ENCODE measurements at regions not wholly inside any gene's neighbourhood (a gene's known extent, or its start where the extent isn't known, plus 50 kb on each side); places are given as distances from the start of the nearest gene placed in this dataset.

GRCh38 chr5:101943784-101944183, 352.3 kb downstream of the SLCO4C1 start:
- 88 to 89% methylated on average over 1 of the region's 1 CpG for WGBS, 2 experiments
- Histone ChIP-seq H3K4me1 (ENCODE audit: control insufficient read depth, insufficient read depth, low read length) (no peaks in the 10 kb centered on the region), H3K27me3 (ENCODE audit: control insufficient read depth, insufficient read depth, low read length, poor library complexity, severe bottlenecking) (no peaks in the 10 kb centered on the region), H3K36me3 (ENCODE audit: control insufficient read depth, insufficient read depth, low read length) (no peaks in the 10 kb centered on the region), H3K4me3 (ENCODE audit: insufficient read depth, low read depth, low read length) (no peak overlapping the region), H3K9me3 (ENCODE audit: control insufficient read depth, low read length) (no peaks in the 10 kb centered on the region), H3K27ac (ENCODE audit: insufficient read depth, low read depth, low read length, poor library complexity, severe bottlenecking) (no peak overlapping the region)

GRCh38 chr5:101942321-101942882, 353.7 kb downstream of the SLCO4C1 start:
- Histone ChIP-seq H3K4me3 (ENCODE audit: insufficient read depth, low read depth, low read length) (no peak overlapping the region), H3K9me3 (ENCODE audit: control insufficient read depth, low read length) (no peaks in the 10 kb centered on the region), H3K27me3 (ENCODE audit: control insufficient read depth, insufficient read depth, low read length, poor library complexity, severe bottlenecking) (no peaks in the 10 kb centered on the region), H3K4me1 (ENCODE audit: control insufficient read depth, insufficient read depth, low read length) (no peaks in the 10 kb centered on the region), H3K27ac (ENCODE audit: insufficient read depth, low read depth, low read length, poor library complexity, severe bottlenecking) (no peak overlapping the region), H3K36me3 (ENCODE audit: control insufficient read depth, insufficient read depth, low read length) (no peaks in the 10 kb centered on the region)
- WGBS, 2 experiments, result 52 to 53% methylated on average over 8 of the region's 8 CpGs

- H3K4me3 ChIP-seq (ENCODE audit: insufficient read depth, low read depth, low read length), result no peak overlapping the region
- no peaks in the 10 kb centered on the region for H3K4me1 ChIP-seq (ENCODE audit: control insufficient read depth, insufficient read depth, low read length)
- H3K36me3 ChIP-seq (ENCODE audit: control insufficient read depth, insufficient read depth, low read length), result no peaks in the 10 kb centered on the region
- H3K27me3 ChIP-seq (ENCODE audit: control insufficient read depth, insufficient read depth, low read length, poor library complexity, severe bottlenecking), result no peaks in the 10 kb centered on the region
- no peak overlapping the region for H3K27ac ChIP-seq (ENCODE audit: insufficient read depth, low read depth, low read length, poor library complexity, severe bottlenecking)
- WGBS, 2 experiments, result 81 to 97% methylated on average over 2 of the region's 2 CpGs
- no peaks in the 10 kb centered on the region for H3K9me3 ChIP-seq (ENCODE audit: control insufficient read depth, low read length)
Measured at GRCh38 chr5:101937041-101937440, 359.0 kb downstream of the SLCO4C1 start.

GRCh38 chr5:101935086-101935485, 361.0 kb downstream of the SLCO4C1 start:
- Histone ChIP-seq H3K4me3 (ENCODE audit: insufficient read depth, low read depth, low read length) (no peak overlapping the region), H3K27me3 (ENCODE audit: control insufficient read depth, insufficient read depth, low read length, poor library complexity, severe bottlenecking) (no peaks in the 10 kb centered on the region), H3K36me3 (ENCODE audit: control insufficient read depth, insufficient read depth, low read length) (no peaks in the 10 kb centered on the region), H3K27ac (ENCODE audit: insufficient read depth, low read depth, low read length, poor library complexity, severe bottlenecking) (no peak overlapping the region), H3K4me1 (ENCODE audit: control insufficient read depth, insufficient read depth, low read length) (no peaks in the 10 kb centered on the region), H3K9me3 (ENCODE audit: control insufficient read depth, low read length) (no peaks in the 10 kb centered on the region)

- Histone ChIP-seq H3K4me1 (ENCODE audit: control insufficient read depth, insufficient read depth, low read length) (no peaks in the 10 kb centered on the region), H3K27ac (ENCODE audit: insufficient read depth, low read depth, low read length, poor library complexity, severe bottlenecking) (no peak overlapping the region), H3K36me3 (ENCODE audit: control insufficient read depth, insufficient read depth, low read length) (no peaks in the 10 kb centered on the region), H3K9me3 (ENCODE audit: control insufficient read depth, low read length) (no peaks in the 10 kb centered on the region), H3K4me3 (ENCODE audit: insufficient read depth, low read depth, low read length) (no peak overlapping the region), H3K27me3 (ENCODE audit: control insufficient read depth, insufficient read depth, low read length, poor library complexity, severe bottlenecking) (no peaks in the 10 kb centered on the region)
- WGBS, 2 experiments, result 89 to 94% methylated on average over 2 to 3 of the region's 3 CpGs
Measured at GRCh38 chr5:101932599-101932998, 363.5 kb downstream of the SLCO4C1 start.

GRCh38 chr5:101929628-101930027, 366.5 kb downstream of the SLCO4C1 start:
- no peaks in the 10 kb centered on the region for H3K4me1 ChIP-seq (ENCODE audit: control insufficient read depth, insufficient read depth, low read length)
- H3K36me3 ChIP-seq (ENCODE audit: control insufficient read depth, insufficient read depth, low read length), result no peaks in the 10 kb centered on the region
- H3K4me3 ChIP-seq (ENCODE audit: insufficient read depth, low read depth, low read length), result no peak overlapping the region
- H3K27me3 ChIP-seq (ENCODE audit: control insufficient read depth, insufficient read depth, low read length, poor library complexity, severe bottlenecking), result no peaks in the 10 kb centered on the region
- H3K27ac ChIP-seq (ENCODE audit: insufficient read depth, low read depth, low read length, poor library complexity, severe bottlenecking), result no peak overlapping the region
- no peaks in the 10 kb centered on the region for H3K9me3 ChIP-seq (ENCODE audit: control insufficient read depth, low read length)

- Histone ChIP-seq H3K36me3 (ENCODE audit: control insufficient read depth, insufficient read depth, low read length) (no peaks in the 10 kb centered on the region), H3K4me3 (ENCODE audit: insufficient read depth, low read depth, low read length) (no peak overlapping the region), H3K9me3 (ENCODE audit: control insufficient read depth, low read length) (no peaks in the 10 kb centered on the region), H3K4me1 (ENCODE audit: control insufficient read depth, insufficient read depth, low read length) (no peaks in the 10 kb centered on the region), H3K27me3 (ENCODE audit: control insufficient read depth, insufficient read depth, low read length, poor library complexity, severe bottlenecking) (no peaks in the 10 kb centered on the region), H3K27ac (ENCODE audit: insufficient read depth, low read depth, low read length, poor library complexity, severe bottlenecking) (no peak overlapping the region)
- 100% methylated on average over 1 of the region's 2 CpGs; no CpG with 5 or more reads in 1 of the 2 experiments for WGBS, 2 experiments
Measured at GRCh38 chr5:101917166-101917565, 378.9 kb downstream of the SLCO4C1 start.

GRCh38 chr5:101915554-101915953, 380.5 kb downstream of the SLCO4C1 start:
- no peaks in the 10 kb centered on the region for H3K27me3 ChIP-seq (ENCODE audit: control insufficient read depth, insufficient read depth, low read length, poor library complexity, severe bottlenecking)
- H3K9me3 ChIP-seq (ENCODE audit: control insufficient read depth, low read length), result no peaks in the 10 kb centered on the region
- WGBS, 2 experiments, result 40 to 64% methylated on average over 2 to 6 of the region's 7 CpGs
- no peak overlapping the region for H3K4me3 ChIP-seq (ENCODE audit: insufficient read depth, low read depth, low read length)
- H3K36me3 ChIP-seq (ENCODE audit: control insufficient read depth, insufficient read depth, low read length), result no peaks in the 10 kb centered on the region
- no peak overlapping the region for H3K27ac ChIP-seq (ENCODE audit: insufficient read depth, low read depth, low read length, poor library complexity, severe bottlenecking)
- H3K4me1 ChIP-seq (ENCODE audit: control insufficient read depth, insufficient read depth, low read length), result no peaks in the 10 kb centered on the region

- H3K4me1 ChIP-seq (ENCODE audit: control insufficient read depth, insufficient read depth, low read length), result no peaks in the 10 kb centered on the region
- H3K36me3 ChIP-seq (ENCODE audit: control insufficient read depth, insufficient read depth, low read length), result no peaks in the 10 kb centered on the region
- no peaks in the 10 kb centered on the region for H3K9me3 ChIP-seq (ENCODE audit: control insufficient read depth, low read length)
- H3K4me3 ChIP-seq (ENCODE audit: insufficient read depth, low read depth, low read length), result no peak overlapping the region
- H3K27ac ChIP-seq (ENCODE audit: insufficient read depth, low read depth, low read length, poor library complexity, severe bottlenecking), result no peak overlapping the region
- no peaks in the 10 kb centered on the region for H3K27me3 ChIP-seq (ENCODE audit: control insufficient read depth, insufficient read depth, low read length, poor library complexity, severe bottlenecking)
- 78 to 88% methylated on average over 1 of the region's 1 CpG for WGBS, 2 experiments
Measured at GRCh38 chr5:101904736-101905135, 391.3 kb downstream of the SLCO4C1 start.

GRCh38 chr5:101897914-101898313, 398.2 kb downstream of the SLCO4C1 start:
- no peaks in the 10 kb centered on the region for H3K9me3 ChIP-seq (ENCODE audit: control insufficient read depth, low read length)
- no peaks in the 10 kb centered on the region for H3K36me3 ChIP-seq (ENCODE audit: control insufficient read depth, insufficient read depth, low read length)
- no peak overlapping the region for H3K27ac ChIP-seq (ENCODE audit: insufficient read depth, low read depth, low read length, poor library complexity, severe bottlenecking)
- H3K4me3 ChIP-seq (ENCODE audit: insufficient read depth, low read depth, low read length), result no peak overlapping the region
- peaks cover 5% of the 10 kb centered on the region for H3K4me1 ChIP-seq (ENCODE audit: control insufficient read depth, insufficient read depth, low read length)
- WGBS, 2 experiments, result 82 to 93% methylated on average over 5 of the region's 5 CpGs
- H3K27me3 ChIP-seq (ENCODE audit: control insufficient read depth, insufficient read depth, low read length, poor library complexity, severe bottlenecking), result no peaks in the 10 kb centered on the region

- 100% methylated on average over 1 of the region's 1 CpG for WGBS, 2 experiments
- H3K4me1 ChIP-seq (ENCODE audit: control insufficient read depth, insufficient read depth, low read length), result peaks cover 5% of the 10 kb centered on the region
- no peak overlapping the region for H3K4me3 ChIP-seq (ENCODE audit: insufficient read depth, low read depth, low read length)
- H3K36me3 ChIP-seq (ENCODE audit: control insufficient read depth, insufficient read depth, low read length), result no peaks in the 10 kb centered on the region
- no peaks in the 10 kb centered on the region for H3K9me3 ChIP-seq (ENCODE audit: control insufficient read depth, low read length)
- no peak overlapping the region for H3K27ac ChIP-seq (ENCODE audit: insufficient read depth, low read depth, low read length, poor library complexity, severe bottlenecking)
- no peaks in the 10 kb centered on the region for H3K27me3 ChIP-seq (ENCODE audit: control insufficient read depth, insufficient read depth, low read length, poor library complexity, severe bottlenecking)
Measured at GRCh38 chr5:101894985-101895384, 401.1 kb downstream of the SLCO4C1 start.

Measured in ectodermal cell (in vitro differentiated cells).